Ishikawa (cell line): ENCODE measurements at regions not wholly inside any gene's neighbourhood (a gene's known extent, or its start where the extent isn't known, plus 50 kb on each side); places are given as distances from the start of the nearest gene placed in this dataset.

Experiments used
- CEBPB ChIP-seq: IDR thresholded peaks from 2 replicates; pipeline ENCODE4 v1.6.1; 2012
- CREB1 ChIP-seq: IDR thresholded peaks from 2 replicates; pipeline ENCODE4 v1.6.1; 2012; ENCODE audit warnings: low read depth
- EGR1 ChIP-seq: IDR thresholded peaks from 2 replicates; pipeline ENCODE4 v1.6.1; 2012
- EP300 ChIP-seq: IDR thresholded peaks from 2 replicates; pipeline ENCODE4 v1.6.1; 2012; ENCODE audit warnings: borderline replicate concordance
- FOXM1 ChIP-seq: IDR thresholded peaks from 2 replicates; pipeline ENCODE4 v1.6.1; 2012; ENCODE audit warnings: low read depth, borderline replicate concordance
- MAX ChIP-seq: IDR thresholded peaks from 2 replicates; pipeline ENCODE4 v1.6.1; 2012
- NFIC ChIP-seq: IDR thresholded peaks from 2 replicates; pipeline ENCODE4 v1.6.1; 2012
- RAD21 ChIP-seq: IDR thresholded peaks from 2 replicates; pipeline ENCODE4 v1.6.1; 2012; ENCODE audit warnings: low read depth
- REST ChIP-seq: IDR thresholded peaks from 2 replicates; pipeline ENCODE4 v1.6.1; 2012; ENCODE audit warnings: low read depth, mild to moderate bottlenecking
- TAF1 ChIP-seq: IDR thresholded peaks from 2 replicates; pipeline ENCODE4 v1.6.1; 2012; ENCODE audit warnings: low read depth, mild to moderate bottlenecking
- TCF12 ChIP-seq: IDR thresholded peaks from 2 replicates; pipeline ENCODE4 v1.6.1; 2012; ENCODE audit warnings: low read depth
- TEAD4 ChIP-seq: IDR thresholded peaks from 2 replicates; pipeline ENCODE4 v1.6.1; 2012
- USF1 ChIP-seq: IDR thresholded peaks from 2 replicates; pipeline ENCODE4 v1.6.1; 2012
- YY1 ChIP-seq: IDR thresholded peaks from 2 replicates; pipeline ENCODE4 v1.6.1; 2012; ENCODE audit warnings: low read depth
- ZBTB7A ChIP-seq: IDR thresholded peaks from 2 replicates; pipeline ENCODE4 v1.6.1; 2012; ENCODE audit warnings: low read depth

GRCh38 chr3:69607466-69608305 lies 131.6 kb upstream of the MITF start:
- TF ChIP-seq RAD21 (no peak), CEBPB (no peak), FOXM1 (no peak), USF1 (no peak)

- no peak for TF ChIP-seq EP300
- TF ChIP-seq ZBTB7A, result no peak
- TF ChIP-seq NFIC, result no peak
- TF ChIP-seq TEAD4, result no peak
- TF ChIP-seq CREB1, result no peak
- TF ChIP-seq USF1, result no peak
- TF ChIP-seq REST, result no peak
- TF ChIP-seq RAD21, result no peak
- TF ChIP-seq YY1, result no peak
- TF ChIP-seq FOXM1, result no peak
- TF ChIP-seq TCF12, result no peak
- no peak for TF ChIP-seq CEBPB
- TF ChIP-seq MAX, result no peak
- no peak for TF ChIP-seq EGR1
Measured at GRCh38 chr3:69605867-69606266, 133.4 kb upstream of the MITF start.

GRCh38 chr3:69604735-69605450 lies 134.4 kb upstream of the MITF start:
- TF ChIP-seq REST, result no peak
- no peak for TF ChIP-seq YY1
- no peak for TF ChIP-seq CEBPB
- TF ChIP-seq TCF12, result no peak
- TF ChIP-seq TEAD4, result no peak
- TF ChIP-seq CREB1, result no peak
- no peak for TF ChIP-seq MAX
- TF ChIP-seq RAD21, result no peak
- no peak for TF ChIP-seq USF1
- TF ChIP-seq EGR1, result no peak
- TF ChIP-seq ZBTB7A, result no peak
- no peak for TF ChIP-seq EP300
- no peak for TF ChIP-seq FOXM1
- no peak for TF ChIP-seq TAF1
- no peak for TF ChIP-seq NFIC

GRCh38 chr3:69602112-69602511 lies 137.2 kb upstream of the MITF start:
- TF ChIP-seq FOXM1 (no peak), USF1 (no peak), EP300 (no peak), RAD21 (no peak), CREB1 (no peak), YY1 (no peak), TCF12 (no peak), TEAD4 (no peak), EGR1 (no peak), TAF1 (no peak), ZBTB7A (no peak), NFIC (no peak), REST (no peak), CEBPB (no peak), MAX (no peak)
